ENCODE measurements at regions not wholly inside any gene's neighbourhood (a gene's known extent, or its start where the extent isn't known, plus 50 kb on each side); places are given as distances from the start of the nearest gene placed in this dataset.

DNA sequence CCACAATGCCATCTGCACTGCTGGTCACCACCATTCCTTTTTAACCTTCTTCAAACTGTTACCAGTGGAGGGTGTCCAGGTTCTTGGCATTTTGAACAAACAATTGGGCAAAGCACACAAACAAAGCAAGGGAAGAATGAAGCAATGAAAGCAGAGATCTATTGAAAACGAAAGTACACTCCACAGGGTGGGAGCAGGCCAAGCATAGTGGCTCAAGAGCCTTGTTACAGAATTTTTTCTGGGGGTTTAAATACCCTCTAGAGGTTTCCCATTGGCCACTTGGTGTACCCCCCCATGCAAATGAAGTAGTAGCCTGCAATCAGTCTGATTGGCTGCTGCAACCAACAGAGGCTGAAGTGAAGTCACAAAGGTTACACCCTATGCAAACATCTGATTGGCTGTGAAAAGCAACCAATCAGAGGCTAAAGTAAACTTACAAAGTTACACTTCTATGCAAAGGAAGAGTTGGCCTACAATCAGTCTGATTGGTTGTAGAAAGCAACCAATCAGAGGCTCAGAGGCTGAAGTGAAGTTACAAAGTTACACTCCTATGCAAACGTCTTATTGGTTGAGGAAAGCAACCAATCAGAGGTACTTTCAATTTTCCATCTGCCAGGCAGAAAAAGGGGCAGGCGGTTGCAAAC lies 103.2 kb upstream of the WAC start (continued):
- TF ChIP-seq, protein P1, sequence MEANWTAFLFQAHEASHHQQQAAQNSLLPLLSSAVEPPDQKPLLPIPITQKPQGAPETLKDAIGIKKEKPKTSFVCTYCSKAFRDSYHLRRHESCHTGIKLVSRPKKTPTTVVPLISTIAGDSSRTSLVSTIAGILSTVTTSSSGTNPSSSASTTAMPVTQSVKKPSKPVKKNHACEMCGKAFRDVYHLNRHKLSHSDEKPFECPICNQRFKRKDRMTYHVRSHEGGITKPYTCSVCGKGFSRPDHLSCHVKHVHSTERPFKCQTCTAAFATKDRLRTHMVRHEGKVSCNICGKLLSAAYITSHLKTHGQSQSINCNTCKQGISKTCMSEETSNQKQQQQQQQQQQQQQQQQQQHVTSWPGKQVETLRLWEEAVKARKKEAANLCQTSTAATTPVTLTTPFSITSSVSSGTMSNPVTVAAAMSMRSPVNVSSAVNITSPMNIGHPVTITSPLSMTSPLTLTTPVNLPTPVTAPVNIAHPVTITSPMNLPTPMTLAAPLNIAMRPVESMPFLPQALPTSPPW (CRISPR knock-in tag; IDR thresholded peaks at IDR 0.05) = no peak
- no peak for TF ChIP-seq ZNF696 (CRISPR knock-in tag; conservative IDR thresholded peaks at IDR 0.05)
- TF ChIP-seq TGIF2 (CRISPR knock-in tag; IDR thresholded peaks at IDR 0.05) = no peak
- TF ChIP-seq CBFA2T3 (IDR thresholded peaks at IDR 0.05) = no peak
- TF ChIP-seq NR2C2 (CRISPR knock-in tag; IDR thresholded peaks at IDR 0.05) = no peak
- peak; percentile 16; the same call in 1 of the 2 replicates for TF ChIP-seq NR2C2 (tag; IDR thresholded peaks at IDR 0.05)
- TF ChIP-seq, protein P2, sequence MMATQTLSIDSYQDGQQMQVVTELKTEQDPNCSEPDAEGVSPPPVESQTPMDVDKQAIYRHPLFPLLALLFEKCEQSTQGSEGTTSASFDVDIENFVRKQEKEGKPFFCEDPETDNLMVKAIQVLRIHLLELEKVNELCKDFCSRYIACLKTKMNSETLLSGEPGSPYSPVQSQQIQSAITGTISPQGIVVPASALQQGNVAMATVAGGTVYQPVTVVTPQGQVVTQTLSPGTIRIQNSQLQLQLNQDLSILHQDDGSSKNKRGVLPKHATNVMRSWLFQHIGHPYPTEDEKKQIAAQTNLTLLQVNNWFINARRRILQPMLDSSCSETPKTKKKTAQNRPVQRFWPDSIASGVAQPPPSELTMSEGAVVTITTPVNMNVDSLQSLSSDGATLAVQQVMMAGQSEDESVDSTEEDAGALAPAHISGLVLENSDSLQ (IDR thresholded peaks at IDR 0.05) = peak; percentile 53
- TF ChIP-seq, protein P3, sequence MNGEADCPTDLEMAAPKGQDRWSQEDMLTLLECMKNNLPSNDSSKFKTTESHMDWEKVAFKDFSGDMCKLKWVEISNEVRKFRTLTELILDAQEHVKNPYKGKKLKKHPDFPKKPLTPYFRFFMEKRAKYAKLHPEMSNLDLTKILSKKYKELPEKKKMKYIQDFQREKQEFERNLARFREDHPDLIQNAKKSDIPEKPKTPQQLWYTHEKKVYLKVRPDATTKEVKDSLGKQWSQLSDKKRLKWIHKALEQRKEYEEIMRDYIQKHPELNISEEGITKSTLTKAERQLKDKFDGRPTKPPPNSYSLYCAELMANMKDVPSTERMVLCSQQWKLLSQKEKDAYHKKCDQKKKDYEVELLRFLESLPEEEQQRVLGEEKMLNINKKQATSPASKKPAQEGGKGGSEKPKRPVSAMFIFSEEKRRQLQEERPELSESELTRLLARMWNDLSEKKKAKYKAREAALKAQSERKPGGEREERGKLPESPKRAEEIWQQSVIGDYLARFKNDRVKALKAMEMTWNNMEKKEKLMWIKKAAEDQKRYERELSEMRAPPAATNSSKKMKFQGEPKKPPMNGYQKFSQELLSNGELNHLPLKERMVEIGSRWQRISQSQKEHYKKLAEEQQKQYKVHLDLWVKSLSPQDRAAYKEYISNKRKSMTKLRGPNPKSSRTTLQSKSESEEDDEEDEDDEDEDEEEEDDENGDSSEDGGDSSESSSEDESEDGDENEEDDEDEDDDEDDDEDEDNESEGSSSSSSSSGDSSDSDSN (IDR thresholded peaks at IDR 0.05; ENCODE audit: borderline replicate concordance in 1 of 2, low read depth in 2 of 2, low read length in 2 of 2) = no peak
- TF ChIP-seq FOS (IDR thresholded peaks at IDR 0.05; ENCODE audit: extremely low read depth, insufficient read length) = peak; percentile 40
- TF ChIP-seq RB1 (IDR thresholded peaks at IDR 0.05; ENCODE audit: low read depth) = no peak
- no peak for TF ChIP-seq SREBF1 (IDR thresholded peaks at IDR 0.05; ENCODE audit: borderline replicate concordance, low read depth, low read length)
- TF ChIP-seq CHD1 (IDR thresholded peaks at IDR 0.05; ENCODE audit: low read length) = no peak
- TF ChIP-seq, protein P4, sequence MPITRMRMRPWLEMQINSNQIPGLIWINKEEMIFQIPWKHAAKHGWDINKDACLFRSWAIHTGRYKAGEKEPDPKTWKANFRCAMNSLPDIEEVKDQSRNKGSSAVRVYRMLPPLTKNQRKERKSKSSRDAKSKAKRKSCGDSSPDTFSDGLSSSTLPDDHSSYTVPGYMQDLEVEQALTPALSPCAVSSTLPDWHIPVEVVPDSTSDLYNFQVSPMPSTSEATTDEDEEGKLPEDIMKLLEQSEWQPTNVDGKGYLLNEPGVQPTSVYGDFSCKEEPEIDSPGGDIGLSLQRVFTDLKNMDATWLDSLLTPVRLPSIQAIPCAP (CRISPR knock-in tag; IDR thresholded peaks at IDR 0.05; ENCODE audit: borderline replicate concordance) = no peak
- TF ChIP-seq MCM7 (IDR thresholded peaks at IDR 0.05) = no peak
- TF ChIP-seq NFYB (IDR thresholded peaks at IDR 0.05; ENCODE audit: extremely low read depth, insufficient read length) = peak; percentile 41
- peak; percentile 34 for TF ChIP-seq RBM25 (IDR thresholded peaks at IDR 0.05; ENCODE audit: low read depth, low read length, severe bottlenecking)
- TF ChIP-seq MAFG (tag; conservative IDR thresholded peaks at IDR 0.05) = no peak
- no peak for TF ChIP-seq SRSF1 (IDR thresholded peaks at IDR 0.05; ENCODE audit: low read depth, low read length)
- no peak for TF ChIP-seq ZFP1 (CRISPR knock-in tag; IDR thresholded peaks at IDR 0.05)
